Thyroid gland (tissue), 4 donors: ENCODE measurements at regions not wholly inside any gene's neighbourhood (a gene's known extent, or its start where the extent isn't known, plus 50 kb on each side); places are given as distances from the start of the nearest gene placed in this dataset.
"Not testable (repeated sequence)": the region's sequence is repeated elsewhere in the genome, so short reads cannot be mapped to it uniquely, and the experiment has no call there.

Experiments
- DNase-seq, 2 donors: peaks; one replicate each; pipeline ENCODE4 v3.0.0-alpha.2; 2019
- H3K27ac ChIP-seq, 3 donors: fragments of 200-600 bp; sonication (generic); 1 replicate in 2 of 3; 2 replicates in 1 of 3; pipeline ENCODE4 v1.5.1; 2016 to 2019; ENCODE audit warnings: mild to moderate bottlenecking in 1 of 3, moderate library complexity in 1 of 3
- H3K27me3 ChIP-seq: fragments of 200-600 bp; sonication (generic); one replicate; pipeline ENCODE4 v1.5.1; 2019
- H3K36me3 ChIP-seq, 2 donors: fragments of 200-600 bp; sonication (generic); one replicate each; pipeline ENCODE4 v1.5.1; 2016 to 2019
- H3K4me1 ChIP-seq, 2 donors: fragments of 200-600 bp; sonication (generic); one replicate each; pipeline ENCODE4 v1.5.1; 2017 to 2019
- H3K4me3 ChIP-seq, 3 donors: fragments of 200-600 bp; sonication (generic); replicated peaks in 1 of 3; 1 replicate in 2 of 3; 2 replicates in 1 of 3; pipeline ENCODE4 v1.5.1; 2016; ENCODE audit warnings: mild to moderate bottlenecking in 1 of 3
- H3K9me3 ChIP-seq: fragments of 200-600 bp; sonication (generic); one replicate; pipeline ENCODE4 v1.5.1; 2017
- POLR2A ChIP-seq, 2 donors: fragments of 450-650 bp; IDR thresholded peaks; one replicate each; pipeline ENCODE4 v1.6.1; 2017; ENCODE audit warnings: antibody characterized with exemption in 2 of 2, mild to moderate bottlenecking in 2 of 2, moderate library complexity in 1 of 2
- WGBS, 2 donors: methylation state at CpG; one replicate each; pipeline ENCODE4 v1.1.5; 2017; 5-methylcytosine and 5-hydroxymethylcytosine counted together
- intact Hi-C: fragments of 100-400 bp; cut with DNase I; formaldehyde crosslinking; loops from one replicate; pipeline ENCODE4 v1.15.1; 2023
- TF ChIP-seq, protein P1 (sequence below), 6 experiments: fragments of 200-600 bp in 3 of 6; fragments of 450-650 bp in 3 of 6; sonication (generic) in 3 of 6; IDR thresholded peaks; one replicate each; pipeline ENCODE4 v1.5.1; 2016 to 2019; ENCODE audit warnings: antibody characterized with exemption in 6 of 6, mild to moderate bottlenecking in 2 of 6, inconsistent platforms in 1 of 6, moderate library complexity in 1 of 6

DNA sequence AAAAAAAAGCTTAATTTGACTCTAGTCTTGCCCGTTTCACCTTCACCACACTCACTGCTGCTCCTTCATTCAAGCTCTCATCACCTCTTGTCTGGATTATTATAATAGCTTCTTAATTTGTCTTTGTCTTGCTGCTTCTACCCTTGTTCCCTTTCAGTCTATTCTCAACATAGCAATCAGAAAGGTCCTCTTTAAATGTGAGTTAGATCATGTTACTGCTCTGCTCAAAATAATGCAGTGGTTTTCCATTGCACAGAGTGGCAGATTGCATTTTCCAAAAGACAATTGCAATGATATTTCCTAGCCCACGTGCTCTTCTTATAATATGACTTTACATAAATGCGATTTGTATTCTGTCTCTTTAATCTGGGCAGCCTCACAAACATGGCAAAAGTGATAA, 174.6 kb downstream of the ALDH1A2 start:
- H3K4me3 ChIP-seq = no peak overlapping the region
- no peak overlapping the region for H3K27ac ChIP-seq
- H3K9me3 ChIP-seq = no peaks in the 10 kb centered on the region
- intact Hi-C loops = no loop called here
- DNase-seq = no peak
- no peak for TF ChIP-seq POLR2A (IDR thresholded peaks at IDR 0.05)
- TF ChIP-seq, protein P1, sequence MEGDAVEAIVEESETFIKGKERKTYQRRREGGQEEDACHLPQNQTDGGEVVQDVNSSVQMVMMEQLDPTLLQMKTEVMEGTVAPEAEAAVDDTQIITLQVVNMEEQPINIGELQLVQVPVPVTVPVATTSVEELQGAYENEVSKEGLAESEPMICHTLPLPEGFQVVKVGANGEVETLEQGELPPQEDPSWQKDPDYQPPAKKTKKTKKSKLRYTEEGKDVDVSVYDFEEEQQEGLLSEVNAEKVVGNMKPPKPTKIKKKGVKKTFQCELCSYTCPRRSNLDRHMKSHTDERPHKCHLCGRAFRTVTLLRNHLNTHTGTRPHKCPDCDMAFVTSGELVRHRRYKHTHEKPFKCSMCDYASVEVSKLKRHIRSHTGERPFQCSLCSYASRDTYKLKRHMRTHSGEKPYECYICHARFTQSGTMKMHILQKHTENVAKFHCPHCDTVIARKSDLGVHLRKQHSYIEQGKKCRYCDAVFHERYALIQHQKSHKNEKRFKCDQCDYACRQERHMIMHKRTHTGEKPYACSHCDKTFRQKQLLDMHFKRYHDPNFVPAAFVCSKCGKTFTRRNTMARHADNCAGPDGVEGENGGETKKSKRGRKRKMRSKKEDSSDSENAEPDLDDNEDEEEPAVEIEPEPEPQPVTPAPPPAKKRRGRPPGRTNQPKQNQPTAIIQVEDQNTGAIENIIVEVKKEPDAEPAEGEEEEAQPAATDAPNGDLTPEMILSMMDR (IDR thresholded peaks at IDR 0.05) = no peak
- 86 to 87% methylated on average over 3 of the region's 3 CpGs for WGBS, 2 donors
- no peaks in the 10 kb centered on the region for H3K36me3 ChIP-seq
- no peaks in the 10 kb centered on the region for H3K27me3 ChIP-seq
- H3K4me1 ChIP-seq = no peaks in the 10 kb centered on the region

DNA sequence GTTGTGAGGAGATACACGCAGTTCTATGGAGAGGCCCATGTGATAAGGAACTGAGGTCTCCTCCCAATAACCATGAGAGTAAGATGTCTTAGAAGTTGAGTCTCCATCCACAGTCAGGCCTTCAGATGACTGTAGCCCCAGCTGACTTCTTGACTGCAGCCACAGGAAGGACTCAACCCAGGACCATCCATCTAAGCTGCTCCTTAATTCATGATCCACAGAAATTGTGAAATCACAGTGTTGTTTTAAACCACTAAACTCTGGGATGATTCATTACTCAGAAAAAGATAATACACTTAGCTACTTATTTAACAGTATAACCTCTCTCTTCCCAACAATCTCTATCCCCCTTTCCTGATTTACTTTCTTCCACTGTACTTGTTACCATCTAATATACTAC, 173.3 kb downstream of the ALDH1A2 start:
- 91 to 94% methylated on average over 1 of the region's 1 CpG for WGBS, 2 donors
- no peaks in the 10 kb centered on the region for H3K27me3 ChIP-seq
- no peaks in the 10 kb centered on the region for H3K4me1 ChIP-seq
- H3K9me3 ChIP-seq = no peaks in the 10 kb centered on the region
- intact Hi-C loops = no loop called here
- no peak overlapping the region for H3K4me3 ChIP-seq
- H3K27ac ChIP-seq = no peak overlapping the region
- DNase-seq = no peak
- TF ChIP-seq, protein P1 (IDR thresholded peaks at IDR 0.05) = no peak
- no peak for TF ChIP-seq POLR2A (IDR thresholded peaks at IDR 0.05)
- H3K36me3 ChIP-seq = no peaks in the 10 kb centered on the region

DNA sequence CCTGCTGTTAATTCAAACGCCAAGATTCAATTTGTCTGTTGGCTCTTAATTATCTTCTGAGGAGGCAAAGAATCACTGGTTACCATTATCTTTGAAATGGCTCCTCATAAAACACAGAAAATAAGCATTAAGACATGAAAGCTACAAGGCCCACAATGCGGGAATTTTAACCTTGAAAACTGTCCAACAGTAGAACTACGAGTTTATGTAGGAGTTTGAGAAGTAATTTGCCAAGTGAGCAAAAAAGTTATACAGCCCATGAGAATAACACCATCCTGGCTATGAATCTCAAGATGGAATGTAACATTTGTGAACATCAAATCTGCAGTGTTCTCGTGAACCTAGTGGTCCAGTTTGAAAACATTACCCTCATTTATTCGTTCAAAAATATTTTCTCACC, 172.5 kb downstream of the ALDH1A2 start:
- no peak for DNase-seq
- intact Hi-C loops = no loop called here
- WGBS, 2 donors = 75 to 79% methylated on average over 5 of the region's 5 CpGs
- Histone ChIP-seq H3K4me1 (no peaks in the 10 kb centered on the region), H3K27me3 (no peaks in the 10 kb centered on the region), H3K4me3 (no peak overlapping the region), H3K36me3 (no peaks in the 10 kb centered on the region), H3K27ac (no peak overlapping the region), H3K9me3 (no peaks in the 10 kb centered on the region)
- TF ChIP-seq, protein P1 (IDR thresholded peaks at IDR 0.05) = no peak
- TF ChIP-seq POLR2A (IDR thresholded peaks at IDR 0.05) = no peak

DNA sequence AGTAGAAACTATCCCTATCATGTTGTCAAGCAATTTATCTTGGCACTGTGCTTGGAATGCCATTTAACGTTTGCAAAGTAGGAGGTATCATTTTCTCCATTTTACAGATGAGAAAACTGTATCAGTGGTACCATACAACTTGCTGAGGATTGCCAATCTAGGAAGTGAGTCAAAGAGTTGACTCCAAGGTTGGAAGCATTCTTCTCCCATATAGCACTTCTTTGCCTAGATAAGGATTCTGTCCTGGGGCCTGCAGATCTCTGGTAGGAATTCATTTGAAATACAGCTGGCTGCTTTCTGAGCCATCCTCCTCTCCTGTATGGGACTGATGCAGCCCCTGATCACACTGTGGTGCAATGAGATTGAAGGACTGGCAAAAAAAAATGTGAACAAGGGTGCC, 170.2 kb downstream of the ALDH1A2 start:
- no peak for DNase-seq
- Histone ChIP-seq H3K27ac (no peak overlapping the region), H3K9me3 (no peaks in the 10 kb centered on the region), H3K27me3 (no peaks in the 10 kb centered on the region), H3K36me3 (no peaks in the 10 kb centered on the region), H3K4me3 (no peak overlapping the region), H3K4me1 (no peaks in the 10 kb centered on the region)
- TF ChIP-seq, protein P1 (IDR thresholded peaks at IDR 0.05) = no peak
- no peak for TF ChIP-seq POLR2A (IDR thresholded peaks at IDR 0.05)
- 91 to 94% methylated on average over 1 of the region's 1 CpG for WGBS, 2 donors
- intact Hi-C loops = no loop called here

DNA sequence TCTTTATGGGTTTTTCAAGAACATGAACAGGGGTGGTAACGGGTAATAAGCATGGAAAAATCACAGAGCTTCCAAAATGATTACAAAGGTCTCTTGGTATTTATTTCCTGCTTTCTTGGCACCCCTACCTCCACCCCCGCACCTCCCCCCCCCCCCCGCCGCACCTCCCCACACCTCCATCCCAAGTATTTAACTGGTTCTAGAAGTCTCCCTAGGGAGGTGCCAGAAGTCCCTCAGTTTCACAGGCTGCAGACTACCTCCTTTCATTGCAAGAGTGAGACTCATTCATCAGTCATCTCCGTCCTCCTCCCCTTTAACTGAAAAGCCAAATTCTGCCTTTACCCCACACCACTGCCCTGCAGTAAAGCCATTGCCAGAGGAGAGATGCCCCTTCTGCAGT, 169.4 kb downstream of the ALDH1A2 start:
- Histone ChIP-seq H3K4me1 (no peaks in the 10 kb centered on the region), H3K4me3 (no peak overlapping the region), H3K27ac (no peak overlapping the region), H3K36me3 (no peaks in the 10 kb centered on the region), H3K9me3 (no peaks in the 10 kb centered on the region), H3K27me3 (no peaks in the 10 kb centered on the region)
- intact Hi-C loops = no loop called here
- TF ChIP-seq, protein P1 (IDR thresholded peaks at IDR 0.05) = no peak
- TF ChIP-seq POLR2A (IDR thresholded peaks at IDR 0.05) = no peak
- WGBS, 2 donors = 89 to 94% methylated on average over 5 of the region's 5 CpGs
- no peak for DNase-seq

DNA sequence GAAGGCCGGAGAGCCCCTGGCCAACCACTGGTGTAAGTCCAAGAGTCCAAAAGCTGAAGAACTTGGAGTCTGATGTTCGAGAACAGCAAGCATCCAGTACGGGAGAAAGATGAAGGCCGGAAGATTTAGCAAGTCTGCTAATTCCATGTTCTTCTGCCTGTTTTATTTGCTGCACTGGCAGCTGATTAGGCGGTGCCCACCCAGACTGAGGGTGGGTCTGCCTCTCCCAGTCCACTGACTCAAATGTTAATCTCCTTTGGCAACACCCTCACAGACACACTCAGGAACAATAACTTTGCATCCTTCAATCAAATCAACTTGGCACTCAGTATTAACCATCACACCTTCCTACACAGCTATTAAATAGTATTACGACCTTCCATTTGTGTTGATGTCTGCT, 168.6 kb downstream of the ALDH1A2 start:
- H3K9me3 ChIP-seq, DNase-seq, intact Hi-C loops, H3K36me3 ChIP-seq, H3K4me1 ChIP-seq, H3K27me3 ChIP-seq, H3K4me3 ChIP-seq, H3K27ac ChIP-seq: not testable (repeated sequence)
- WGBS, 2 donors = 94 to 95% methylated on average over 6 of the region's 6 CpGs
